ENCODE measurements at regions not wholly inside any gene's neighbourhood (a gene's known extent, or its start where the extent isn't known, plus 50 kb on each side); places are given as distances from the start of the nearest gene placed in this dataset.

GRCh38 chr9:11892401-11892800, 800.8 kb upstream of the TYRP1 start:
- TF ChIP-seq RNF2 (IDR thresholded peaks at IDR 0.05; ENCODE audit: borderline replicate concordance, low read depth) (no peak), CTCF (IDR thresholded peaks at IDR 0.05) (no peak), RCOR1 (IDR thresholded peaks at IDR 0.05; ENCODE audit: low read depth, low read length) (no peak), KDM5A (IDR thresholded peaks at IDR 0.05) (no peak), REST (IDR thresholded peaks at IDR 0.05) (no peak)

Measured in A549 (cell line).